ENCODE measurements at regions not wholly inside any gene's neighbourhood (a gene's known extent, or its start where the extent isn't known, plus 50 kb on each side); places are given as distances from the start of the nearest gene placed in this dataset.
"Not testable (repeated sequence)": the region's sequence is repeated elsewhere in the genome, so short reads cannot be mapped to it uniquely, and the experiment has no call there.

GRCh38 chr10:130958981-130959751, 352.4 kb downstream of the TCERG1L start:
- no peak for DNase-seq

- no peak for DNase-seq
Measured at GRCh38 chr10:130959752-130960195, 351.7 kb downstream of the TCERG1L start.

GRCh38 chr10:130960531-130960930, 351.0 kb downstream of the TCERG1L start:
- DNase-seq, result no peak

- no peak for DNase-seq
Measured at GRCh38 chr10:130961506-130962239, 349.8 kb downstream of the TCERG1L start.

- DNase-seq, result no peak
Measured at GRCh38 chr10:130962240-130963051, 349.1 kb downstream of the TCERG1L start.

- no peak for DNase-seq
Measured at GRCh38 chr10:130963052-130963393, 348.5 kb downstream of the TCERG1L start.

- DNase-seq, result no peak
Measured at GRCh38 chr10:130963786-130964522, 347.6 kb downstream of the TCERG1L start.

GRCh38 chr10:130964771-130965170, 346.8 kb downstream of the TCERG1L start:
- DNase-seq, result no peak

- no peak for DNase-seq
Measured at GRCh38 chr10:130967161-130967560, 344.4 kb downstream of the TCERG1L start.

GRCh38 chr10:130967784-130968183, 343.7 kb downstream of the TCERG1L start:
- DNase-seq, result no peak

- DNase-seq, result no peak
Measured at GRCh38 chr10:130968511-130968910, 343.0 kb downstream of the TCERG1L start.

- no peak for DNase-seq
Measured at GRCh38 chr10:130968964-130969363, 342.6 kb downstream of the TCERG1L start.

GRCh38 chr10:130969700-130970099, 341.8 kb downstream of the TCERG1L start:
- no peak for DNase-seq

- no peak for DNase-seq
Measured at GRCh38 chr10:130970341-130971122, 341.0 kb downstream of the TCERG1L start.

- no peak for DNase-seq
Measured at GRCh38 chr10:130971123-130971435, 340.4 kb downstream of the TCERG1L start.

GRCh38 chr10:130973127-130973839, 338.2 kb downstream of the TCERG1L start:
- no peak for DNase-seq

- DNase-seq, result no peak
Measured at GRCh38 chr10:130974166-130974565, 337.4 kb downstream of the TCERG1L start.

- DNase-seq, result not testable (repeated sequence)
Measured at GRCh38 chr10:130975351-130975750, 336.2 kb downstream of the TCERG1L start.

- no peak for DNase-seq
Measured at GRCh38 chr10:130982802-130983201, 328.7 kb downstream of the TCERG1L start.

GRCh38 chr10:130983749-130984148, 327.8 kb downstream of the TCERG1L start:
- no peak for DNase-seq

- no peak for DNase-seq
Measured at GRCh38 chr10:130984686-130985085, 326.8 kb downstream of the TCERG1L start.

All from hematopoietic multipotent progenitor cell treated with erythropoietin and hydrocortisone succinate and interleukin-3 and kit ligand, for 6 days (in vitro differentiated cells).